GM19351 (cell line): ENCODE measurements at regions not wholly inside any gene's neighbourhood (a gene's known extent, or its start where the extent isn't known, plus 50 kb on each side); places are given as distances from the start of the nearest gene placed in this dataset.
"Not testable (repeated sequence)": the region's sequence is repeated elsewhere in the genome, so short reads cannot be mapped to it uniquely, and the experiment has no call there.

ENCODE experiments used
- ATAC-seq: cut with Tn5 transposase; IDR thresholded peaks from one replicate; pipeline ENCODE4 v1.9.1; 2021; ENCODE audit warnings: mild to moderate bottlenecking, moderate library complexity; ENCODE audit not compliant: unreplicated experiment

GRCh38 chr18:67455890-67456501 is 60.5 kb downstream of the DSEL start:
- ATAC-seq = no peak

GRCh38 chr18:67453901-67454300 is 62.6 kb downstream of the DSEL start:
- no peak for ATAC-seq

- no peak for ATAC-seq
Measured at GRCh38 chr18:67451960-67452359, 64.6 kb downstream of the DSEL start.

GRCh38 chr18:67451101-67451500 is 65.4 kb downstream of the DSEL start:
- ATAC-seq = not testable (repeated sequence)

- no peak for ATAC-seq
Measured at GRCh38 chr18:67433971-67434370, 82.5 kb downstream of the DSEL start.

GRCh38 chr18:67432806-67433205 is 83.7 kb downstream of the DSEL start:
- no peak for ATAC-seq

GRCh38 chr18:67428805-67429204 is 87.7 kb downstream of the DSEL start:
- ATAC-seq = no peak

GRCh38 chr18:67428158-67428557 is 88.4 kb downstream of the DSEL start:
- ATAC-seq = no peak

- ATAC-seq = no peak
Measured at GRCh38 chr18:67426486-67426885, 90.0 kb downstream of the DSEL start.

GRCh38 chr18:67425672-67426071 is 90.8 kb downstream of the DSEL start:
- no peak for ATAC-seq

GRCh38 chr18:67421651-67422050 is 94.9 kb downstream of the DSEL start:
- ATAC-seq = no peak

- ATAC-seq = peak; percentile 81
Measured at GRCh38 chr18:67417864-67418523, 98.5 kb downstream of the DSEL start.

GRCh38 chr18:67411116-67411515 is 105.4 kb downstream of the DSEL start:
- ATAC-seq = no peak

GRCh38 chr18:67410075-67411070 is 106.1 kb downstream of the DSEL start:
- no peak for ATAC-seq

- no peak for ATAC-seq
Measured at GRCh38 chr18:67408240-67408639, 108.3 kb downstream of the DSEL start.

GRCh38 chr18:67406714-67407113 is 109.8 kb downstream of the DSEL start:
- no peak for ATAC-seq

- ATAC-seq = no peak
Measured at GRCh38 chr18:67402543-67402942, 114.0 kb downstream of the DSEL start.

GRCh38 chr18:67400502-67401117 is 115.9 kb downstream of the DSEL start:
- ATAC-seq = no peak

- no peak for ATAC-seq
Measured at GRCh38 chr18:67386032-67386431, 130.5 kb downstream of the DSEL start.

- ATAC-seq = no peak
Measured at GRCh38 chr18:67385455-67385854, 131.1 kb downstream of the DSEL start.

- ATAC-seq = not testable (repeated sequence)
Measured at GRCh38 chr18:67384057-67384456, 132.5 kb downstream of the DSEL start.
